Heart right ventricle (tissue), 16 donors: ENCODE measurements at regions not wholly inside any gene's neighbourhood (a gene's known extent, or its start where the extent isn't known, plus 50 kb on each side); places are given as distances from the start of the nearest gene placed in this dataset.

Experiments
- ATAC-seq, 8 donors: fragments of 200-7000 bp; cut with Tn5 transposase; one replicate each; pipeline ENCODE4 v1.9.1; 2020; ENCODE audit warnings: mild to moderate bottlenecking in 8 of 8, moderate library complexity in 8 of 8, moderate number of reproducible peaks in 1 of 8
- DNase-seq, 2 donors: peaks; one replicate each; pipeline ENCODE4 v3.0.0-alpha.2; 2020
- H3K27ac ChIP-seq, 10 donors: fragments of 200-600 bp; sonication (generic) in 2 of 10; one replicate each; pipeline versions ENCODE4 v1.5.0 to v1.8.0; 2020 to 2022; ENCODE audit warnings: mild to moderate bottlenecking in 3 of 10
- H3K27me3 ChIP-seq, 7 donors: fragments of 200-600 bp; one replicate each; pipeline ENCODE4 v1.8.0; 2021 to 2022; ENCODE audit warnings: mild to moderate bottlenecking in 2 of 7
- H3K36me3 ChIP-seq, 9 donors: fragments of 200-600 bp; sonication (generic) in 1 of 9; one replicate each; pipeline versions ENCODE4 v1.5.0 to v1.8.0; 2020 to 2022; ENCODE audit warnings: mild to moderate bottlenecking in 2 of 9
- H3K4me1 ChIP-seq, 9 donors: fragments of 200-600 bp; sonication (generic) in 1 of 9; one replicate each; pipeline versions ENCODE4 v1.5.0 to v1.8.0; 2020 to 2022; ENCODE audit warnings: mild to moderate bottlenecking in 4 of 9
- H3K4me3 ChIP-seq, 10 donors: fragments of 200-600 bp; sonication (generic) in 2 of 10; one replicate each; pipeline versions ENCODE4 v1.5.0 to v1.8.0; 2020 to 2022; ENCODE audit warnings: mild to moderate bottlenecking in 7 of 10, moderate library complexity in 2 of 10
- H3K9me3 ChIP-seq, 11 donors: fragments of 200-600 bp in 10 of 11; sonication (generic) in 2 of 11; one replicate each; pipeline versions ENCODE4 v1.5.0 to v1.8.0; 2013 to 2022; ENCODE audit warnings: mild to moderate bottlenecking in 2 of 11, control low read depth in 1 of 11, moderate library complexity in 1 of 11
- CTCF ChIP-seq, 9 donors: fragments of 200-600 bp; sonication (generic) in 2 of 9; IDR thresholded peaks; one replicate each; pipeline versions ENCODE4 v1.5.0 to v1.8.0; 2021 to 2022; ENCODE audit warnings: antibody characterized with exemption in 9 of 9, mild to moderate bottlenecking in 5 of 9, moderate library complexity in 1 of 9
- WGBS, 2 donors: extraction: QIAGEN DNeasy Blood & Tissue Kit; methylation state at CpG; one replicate each; pipeline ENCODE4 v1.1.7; 2013; ENCODE audit warnings: inconsistent platforms in 1 of 2; 5-methylcytosine and 5-hydroxymethylcytosine counted together
- intact Hi-C, 10 donors: fragments of 100-400 bp; cut with DNase I; formaldehyde crosslinking; loops; one replicate each; pipeline versions ENCODE4 v1.11.1 to v1.14.2; 2022
- donor health status: Arrhythmogenic right ventricular cardiomyopathy.
- donor health status: ischemic (EF 13 %, LVEDD 7.1; RV severe dilation, severe dysfunction).
- donor health status: healthy with polysubstance abuse.
- donor health status: DM: no; HTN: yes; CAD: no.
- donor health status: DM: no; HTN: no; CAD: no.
- donor health status: ischemic (EF 25% LVEDD 6.9; RV normal size, moderate dysfunction).
- donor health status: ischemic (EF 25% LVEDD 5.7; RV mildly dilated, moderate dysfunction).
- donor health status: healthy.
- donor health status: DM: yes; HTN: yes; CAD: no.
- donor health status: Ischemic cardiomyopathy.
- donor health status: ischemic (EF 35%, LVEDD 5.7; RV mildly dilated, moderate dysfunction).
- donor health status: nonischemic (EF 11% LVEDD 7.7; RV severe dilation, severe dysfunction).
- donor health status: DM: yes; HTN: yes; CAD: no.
- donor health status: PGD.
- donor health status: ischemic (EF 29% LVEDD 5.4; RV normal size, mild dysfunction).
- donor health status: nonischemic (EF 23%, LVEDD 6.1; RV moderate dilation, normal function).

DNA sequence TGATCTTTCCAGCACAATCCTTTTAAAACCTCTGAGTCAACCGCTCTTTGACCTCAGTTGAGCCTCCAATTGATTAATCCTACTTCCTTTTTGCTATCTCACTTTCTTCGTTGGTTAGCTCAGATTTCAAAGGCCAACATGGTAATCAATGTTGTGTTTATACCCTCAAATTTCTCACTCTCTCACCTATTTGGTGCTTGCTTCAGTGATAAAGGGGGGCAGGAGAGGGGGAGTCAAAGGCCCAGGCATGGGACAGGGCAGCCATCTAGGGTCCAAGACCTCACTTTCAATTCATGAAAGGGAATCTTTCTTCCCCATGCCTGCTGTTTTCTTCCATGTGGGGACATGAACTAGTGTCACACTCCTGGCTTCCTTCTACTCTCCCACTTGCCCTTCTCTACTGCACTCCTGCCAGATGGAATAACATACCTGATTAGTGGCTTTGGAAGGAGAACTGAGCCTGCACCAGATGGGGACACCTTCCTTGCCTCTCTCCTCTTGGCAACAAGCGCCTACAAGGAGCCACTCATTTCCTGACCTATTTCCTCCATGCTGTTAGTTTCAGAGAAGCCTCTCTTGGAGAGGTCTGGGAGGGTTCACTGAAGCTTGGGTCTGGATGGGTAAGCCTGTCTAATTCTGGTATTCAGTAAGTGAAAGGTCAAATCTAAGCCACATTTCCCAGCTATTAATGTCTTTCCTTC lies 73.3 kb upstream of the ARHGAP29 start:
- Histone ChIP-seq H3K27me3 (no peaks in the 10 kb centered on the region), H3K27ac (peak overlapping the region in 4 of 10 donors; percentile 12 to 45 (median 22)), H3K36me3 (no peaks in the 10 kb centered on the region), H3K4me1 (peaks cover 0 to 38% (median 21%) of the 10 kb centered on the region in 9 donors), H3K4me3 (no peak overlapping the region), H3K9me3 (no peaks in the 10 kb centered on the region)
- TF ChIP-seq CTCF (IDR thresholded peaks at IDR 0.05), result no peak
- WGBS, 2 donors, result 70 to 82% methylated on average over 3 of the region's 3 CpGs
- intact Hi-C loops, result loop anchor here in 1 of 10 donors (10.0 kb wide), 1 partner anchor 56 kb away; no protein-coding TSS in a partner anchor
- DNase-seq (no peak), ATAC-seq (peak in 3 of 8 donors; percentile 25 to 52 (median 45))

DNA sequence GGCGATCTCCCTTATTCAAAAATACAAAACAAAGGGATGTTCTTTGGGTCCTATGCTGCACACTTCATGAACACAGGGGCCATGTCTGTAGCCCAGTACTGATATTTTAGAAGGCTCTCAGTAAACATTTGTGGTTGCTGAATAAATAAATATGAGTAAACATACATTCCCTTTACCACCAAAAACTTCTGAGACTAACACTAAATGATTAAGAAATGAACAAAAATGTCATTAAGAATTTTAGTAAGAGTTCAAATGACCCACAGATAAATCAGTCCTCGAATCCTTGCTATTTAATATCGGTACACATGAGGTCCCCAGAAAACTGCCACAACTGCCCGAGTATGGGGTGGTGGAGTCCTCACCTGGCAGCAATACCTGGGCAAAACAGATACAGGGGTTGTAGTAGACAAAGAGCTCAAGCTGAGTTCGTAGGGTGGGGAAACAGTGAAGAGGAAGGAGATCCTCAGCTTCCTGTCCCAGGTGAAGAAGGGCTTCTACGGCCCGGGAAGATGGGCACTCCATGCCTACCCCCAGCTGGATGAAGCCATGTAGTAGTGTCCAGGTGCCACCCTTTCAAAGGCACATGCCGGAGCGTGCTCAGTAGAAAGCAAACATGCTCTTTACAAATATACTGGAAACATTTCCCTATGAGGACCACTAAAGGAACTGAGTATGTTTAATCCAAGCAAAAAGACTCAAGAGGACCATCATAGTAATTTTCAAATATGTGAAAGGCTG lies 72.6 kb upstream of the ARHGAP29 start:
- no peaks in the 10 kb centered on the region for H3K36me3 ChIP-seq

DNA sequence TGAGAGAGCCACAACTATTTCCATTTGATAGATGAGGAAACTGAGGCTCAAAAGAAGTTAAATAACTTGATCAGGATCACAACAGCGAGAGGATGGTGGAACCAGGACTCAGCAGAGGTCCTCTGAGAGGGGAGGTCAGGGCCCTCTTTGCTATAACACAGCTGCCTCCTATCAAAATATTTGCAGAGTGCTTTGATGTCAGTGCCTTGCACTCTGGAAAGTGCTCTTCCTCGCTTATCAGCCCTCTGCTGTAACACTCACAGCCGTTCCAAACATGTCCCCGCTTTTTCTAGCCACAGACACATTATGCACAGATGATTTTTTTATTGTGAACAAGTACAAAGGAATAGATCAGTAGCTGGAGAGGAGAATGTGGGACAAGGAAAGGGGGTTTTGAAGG lies 71.8 kb upstream of the ARHGAP29 start:
- 48 to 53% methylated on average over 4 of the region's 4 CpGs for WGBS, 2 donors
- H3K9me3 ChIP-seq, result no peaks in the 10 kb centered on the region
- intact Hi-C loops, result no loop called here
- no peak for DNase-seq
- peak overlapping the region in 1 of 10 donors; percentile 44 for H3K27ac ChIP-seq
- no peak overlapping the region for H3K4me3 ChIP-seq
- H3K4me1 ChIP-seq, result peaks cover 0 to 41% (median 21%) of the 10 kb centered on the region in 9 donors
- peak in 2 of 8 donors; percentile 29 to 37 for ATAC-seq
- H3K36me3 ChIP-seq, result no peaks in the 10 kb centered on the region
- TF ChIP-seq CTCF (IDR thresholded peaks at IDR 0.05), result no peak
- no peaks in the 10 kb centered on the region for H3K27me3 ChIP-seq

More for the DNA sequence above, 72.6 kb upstream of the ARHGAP29 start:
- no peaks in the 10 kb centered on the region for H3K9me3 ChIP-seq
- intact Hi-C loops, result loop anchor here in 1 of 10 donors (10.0 kb wide), 1 partner anchor 55 kb away; no protein-coding TSS in a partner anchor
- no peak overlapping the region for H3K4me3 ChIP-seq
- DNase-seq, result no peak
- H3K27ac ChIP-seq, result peak overlapping the region in 2 of 10 donors; percentile 27 to 45
- no peaks in the 10 kb centered on the region for H3K27me3 ChIP-seq
- H3K4me1 ChIP-seq, result peaks cover 0 to 36% (median 21%) of the 10 kb centered on the region in 9 donors
- WGBS, 2 donors, result 85 to 93% methylated on average over 9 of the region's 9 CpGs
- no peak for ATAC-seq
- TF ChIP-seq CTCF (IDR thresholded peaks at IDR 0.05), result no peak

GRCh38 chr1:94306521-94306920 lies 69.1 kb upstream of the ARHGAP29 start:
- H3K9me3 ChIP-seq, result no peaks in the 10 kb centered on the region
- H3K27ac ChIP-seq, result peak overlapping the region in 4 of 10 donors; percentile 23 to 49 (median 36)
- H3K4me3 ChIP-seq, result no peak overlapping the region
- TF ChIP-seq CTCF (IDR thresholded peaks at IDR 0.05), result no peak
- H3K36me3 ChIP-seq, result no peaks in the 10 kb centered on the region
- no peak for DNase-seq
- no peaks in the 10 kb centered on the region for H3K27me3 ChIP-seq
- H3K4me1 ChIP-seq, result peaks cover 0 to 59% (median 25%) of the 10 kb centered on the region in 9 donors
- 31% methylated on average over 1 of the region's 1 CpG for WGBS, 2 donors
- peak in 1 of 8 donors; percentile 22 for ATAC-seq
- intact Hi-C loops, result no loop called here
